HEK293 (cell line): ENCODE measurements at regions not wholly inside any gene's neighbourhood (a gene's known extent, or its start where the extent isn't known, plus 50 kb on each side); places are given as distances from the start of the nearest gene placed in this dataset.

Experiments used
- CTCF ChIA-PET: fragments of 350-600 bp; formaldehyde crosslinking; extraction: SDS; loops from one replicate; lab custom pipeline; 2021; ENCODE audit warnings: antibody characterized with exemption; lab: Yijun Ruan, JAX
- POLR2A ChIA-PET: fragments of 300-600 bp; formaldehyde crosslinking; extraction: SDS; loops from one replicate; lab custom pipeline; 2020; ENCODE audit warnings: antibody characterized with exemption, inconsistent platforms; lab: Yijun Ruan, JAX
- H3K27ac ChIP-seq: fragments of 200-500 bp; sonication (Bioruptor generic); 2 replicates; pipeline ENCODE4 v1.5.1; 2014; ENCODE audit warnings: low read depth, low read length, control low read depth, inconsistent platforms; ENCODE audit errors: extremely low read depth
- H3K36me3 ChIP-seq, 2 experiments: fragments of 200-500 bp in 1 of 2; sonication (Bioruptor generic) in 1 of 2; 1 replicate in 1 of 2; 2 replicates in 1 of 2; pipeline ENCODE4 v1.5.1; 2014 to 2017; ENCODE audit warnings: inconsistent platforms in 2 of 2, low read length in 2 of 2; ENCODE audit not compliant: control insufficient read depth in 2 of 2, insufficient read depth in 1 of 2
- H3K4me1 ChIP-seq: fragments of 200-500 bp; sonication (Bioruptor generic); 2 replicates; pipeline ENCODE4 v1.5.1; 2014; ENCODE audit warnings: mild to moderate bottlenecking, low read length, inconsistent platforms; ENCODE audit not compliant: control insufficient read depth, insufficient read depth
- H3K4me3 ChIP-seq: 2 replicates; pipeline ENCODE4 v1.5.1; 2011; ENCODE audit warnings: low read depth, mild to moderate bottlenecking, control low read depth, low read length, moderate library complexity
- H3K9me3 ChIP-seq: fragments of 200-500 bp; sonication (Bioruptor generic); 2 replicates; pipeline ENCODE4 v1.5.1; 2014; ENCODE audit warnings: low read depth, low read length, inconsistent platforms; ENCODE audit not compliant: control insufficient read depth, insufficient read depth
- KLF10 ChIP-seq: fragments of 450-650 bp; IDR thresholded peaks from 2 replicates; pipeline ENCODE4 v1.5.1; 2018; ENCODE audit warnings: missing biosample characterization, mild to moderate bottlenecking, missing genetic modification characterization
- OVOL3 ChIP-seq: fragments of 450-650 bp; formaldehyde crosslinking; IDR thresholded peaks from 2 replicates; pipeline ENCODE4 v1.5.1; 2016; ENCODE audit warnings: missing biosample characterization, missing genetic modification characterization
- PATZ1 ChIP-seq: fragments of 450-650 bp; formaldehyde crosslinking; IDR thresholded peaks from 2 replicates; pipeline ENCODE4 v1.5.1; 2016; ENCODE audit warnings: missing biosample characterization, missing genetic modification characterization
- PRDM10 ChIP-seq: fragments of 450-650 bp; formaldehyde crosslinking; IDR thresholded peaks from 2 replicates; pipeline ENCODE4 v1.5.1; 2016; ENCODE audit warnings: missing biosample characterization, missing genetic modification characterization
- RBAK ChIP-seq: fragments of 450-650 bp; formaldehyde crosslinking; IDR thresholded peaks from 2 replicates; pipeline ENCODE4 v1.5.1; 2016; ENCODE audit warnings: missing biosample characterization, missing genetic modification characterization
- REPIN1 ChIP-seq: fragments of 450-650 bp; formaldehyde crosslinking; IDR thresholded peaks from 2 replicates; pipeline ENCODE4 v1.5.1; 2017; ENCODE audit warnings: missing biosample characterization, missing genetic modification characterization, low read depth
- WT1 ChIP-seq: fragments of 450-650 bp; formaldehyde crosslinking; IDR thresholded peaks from 2 replicates; pipeline ENCODE4 v1.5.1; 2016; ENCODE audit warnings: missing biosample characterization, missing genetic modification characterization
- ZFP3 ChIP-seq: fragments of 450-650 bp; formaldehyde crosslinking; IDR thresholded peaks from 2 replicates; pipeline ENCODE4 v1.5.1; 2016; ENCODE audit warnings: low read depth, missing biosample characterization, missing genetic modification characterization
- ZNF133 ChIP-seq: fragments of 450-650 bp; formaldehyde crosslinking; IDR thresholded peaks from 2 replicates; pipeline ENCODE4 v1.5.1; 2016; ENCODE audit warnings: missing biosample characterization, missing genetic modification characterization
- ZNF146 ChIP-seq: fragments of 450-650 bp; formaldehyde crosslinking; IDR thresholded peaks from 2 replicates; pipeline ENCODE4 v1.5.1; 2016; ENCODE audit warnings: missing biosample characterization, missing genetic modification characterization
- ZNF169 ChIP-seq: fragments of 450-650 bp; formaldehyde crosslinking; IDR thresholded peaks from 2 replicates; pipeline ENCODE4 v1.5.1; 2016; ENCODE audit warnings: missing biosample characterization, missing genetic modification characterization
- ZNF335 ChIP-seq: fragments of 450-650 bp; formaldehyde crosslinking; conservative IDR thresholded peaks from 2 replicates; pipeline ENCODE4 v1.5.1; 2016; ENCODE audit warnings: missing biosample characterization, missing genetic modification characterization
- ZNF350 ChIP-seq: fragments of 450-650 bp; formaldehyde crosslinking; IDR thresholded peaks from 2 replicates; pipeline ENCODE4 v1.5.0; 2017; ENCODE audit warnings: missing biosample characterization, mild to moderate bottlenecking, missing genetic modification characterization
- ZNF37A ChIP-seq: fragments of 450-650 bp; IDR thresholded peaks from 2 replicates; pipeline ENCODE4 v1.5.1; 2018; ENCODE audit warnings: missing biosample characterization, missing genetic modification characterization
- ZNF391 ChIP-seq: fragments of 450-650 bp; formaldehyde crosslinking; IDR thresholded peaks from 2 replicates; pipeline ENCODE4 v1.5.1; 2016; ENCODE audit warnings: low read depth, missing biosample characterization, missing genetic modification characterization, borderline replicate concordance
- ZNF548 ChIP-seq: fragments of 450-650 bp; formaldehyde crosslinking; IDR thresholded peaks from 2 replicates; pipeline ENCODE4 v1.5.1; 2016; ENCODE audit warnings: missing biosample characterization, missing genetic modification characterization
- ZNF645 ChIP-seq: fragments of 450-650 bp; formaldehyde crosslinking; IDR thresholded peaks from 2 replicates; pipeline ENCODE4; 2016; ENCODE audit warnings: missing biosample characterization, missing genetic modification characterization
- TF ChIP-seq, protein P1 (sequence below): fragments of 450-650 bp; formaldehyde crosslinking; IDR thresholded peaks from 2 replicates; pipeline ENCODE4 v1.5.1; 2016; ENCODE audit warnings: missing biosample characterization, missing genetic modification characterization
- TF ChIP-seq, protein P2 (sequence below): fragments of 450-650 bp; formaldehyde crosslinking; IDR thresholded peaks from 2 replicates; pipeline ENCODE4 v1.5.1; 2016; ENCODE audit warnings: missing biosample characterization, missing genetic modification characterization
- TF ChIP-seq, protein P3 (sequence below): fragments of 450-650 bp; formaldehyde crosslinking; IDR thresholded peaks from 2 replicates; pipeline ENCODE4 v1.5.1; 2016; ENCODE audit warnings: missing biosample characterization, missing genetic modification characterization

DNA sequence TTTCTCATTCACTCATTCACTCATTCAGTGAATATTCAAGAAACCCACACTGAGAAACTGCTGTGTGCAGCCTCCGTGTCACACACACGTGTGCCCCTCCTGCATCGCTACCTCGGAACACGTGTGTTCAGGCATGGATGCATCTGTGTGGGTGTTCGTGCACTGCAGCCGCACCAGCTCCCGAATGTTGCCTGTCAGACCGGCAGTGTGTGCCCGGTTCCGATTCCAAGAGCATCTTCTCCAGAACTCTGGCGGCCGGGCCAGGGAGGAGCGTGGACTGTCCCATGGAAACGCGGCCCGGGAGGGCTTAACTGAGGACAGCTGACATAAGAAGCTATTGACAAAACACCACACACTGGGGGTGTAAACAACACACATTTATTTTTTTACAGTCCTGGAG lies 216.0 kb downstream of the DLL1 start:
- CTCF ChIA-PET = no interaction called here

DNA sequence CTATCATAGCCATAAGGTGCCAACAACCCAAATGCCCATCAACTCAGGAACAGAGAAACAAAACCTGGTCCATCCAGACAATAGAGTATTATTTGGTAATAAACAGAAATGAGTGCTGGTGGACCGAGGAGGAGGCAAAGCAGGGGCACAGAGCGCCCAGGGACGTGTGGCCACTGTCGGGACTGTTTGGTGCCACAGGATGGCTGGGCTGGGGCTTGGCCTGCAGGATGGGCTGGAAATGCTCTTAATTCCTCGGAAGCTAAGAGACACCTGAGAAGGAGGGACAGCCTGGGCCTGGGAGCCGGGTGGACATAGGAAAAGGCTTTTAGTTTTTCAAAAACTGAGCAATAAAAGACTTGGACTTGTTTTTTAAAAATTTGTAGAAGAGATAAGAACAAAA lies 216.4 kb downstream of the DLL1 start:
- H3K36me3 ChIP-seq = no peaks in the 10 kb centered on the region
- no peaks in the 10 kb centered on the region for H3K9me3 ChIP-seq
- H3K27ac ChIP-seq = no peak overlapping the region
- ChIA-PET CTCF (interaction anchor here (0.6 kb wide), 1 partner anchor 128 kb away, joined by 3 read pairs; no protein-coding TSS in a partner anchor), POLR2A (no interaction called here)
- H3K4me1 ChIP-seq = no peaks in the 10 kb centered on the region
- H3K4me3 ChIP-seq = no peak overlapping the region
- TF ChIP-seq ZFP3 (no peak), KLF10 (tag by site-specific recombination) (no peak), ZNF548 (no peak), PATZ1 (tag by site-specific recombination) (no peak), WT1 (tag by site-specific recombination) (no peak), ZNF335 (no peak), ZNF146 (no peak), ZNF37A (no peak)
- TF ChIP-seq, protein P1, sequence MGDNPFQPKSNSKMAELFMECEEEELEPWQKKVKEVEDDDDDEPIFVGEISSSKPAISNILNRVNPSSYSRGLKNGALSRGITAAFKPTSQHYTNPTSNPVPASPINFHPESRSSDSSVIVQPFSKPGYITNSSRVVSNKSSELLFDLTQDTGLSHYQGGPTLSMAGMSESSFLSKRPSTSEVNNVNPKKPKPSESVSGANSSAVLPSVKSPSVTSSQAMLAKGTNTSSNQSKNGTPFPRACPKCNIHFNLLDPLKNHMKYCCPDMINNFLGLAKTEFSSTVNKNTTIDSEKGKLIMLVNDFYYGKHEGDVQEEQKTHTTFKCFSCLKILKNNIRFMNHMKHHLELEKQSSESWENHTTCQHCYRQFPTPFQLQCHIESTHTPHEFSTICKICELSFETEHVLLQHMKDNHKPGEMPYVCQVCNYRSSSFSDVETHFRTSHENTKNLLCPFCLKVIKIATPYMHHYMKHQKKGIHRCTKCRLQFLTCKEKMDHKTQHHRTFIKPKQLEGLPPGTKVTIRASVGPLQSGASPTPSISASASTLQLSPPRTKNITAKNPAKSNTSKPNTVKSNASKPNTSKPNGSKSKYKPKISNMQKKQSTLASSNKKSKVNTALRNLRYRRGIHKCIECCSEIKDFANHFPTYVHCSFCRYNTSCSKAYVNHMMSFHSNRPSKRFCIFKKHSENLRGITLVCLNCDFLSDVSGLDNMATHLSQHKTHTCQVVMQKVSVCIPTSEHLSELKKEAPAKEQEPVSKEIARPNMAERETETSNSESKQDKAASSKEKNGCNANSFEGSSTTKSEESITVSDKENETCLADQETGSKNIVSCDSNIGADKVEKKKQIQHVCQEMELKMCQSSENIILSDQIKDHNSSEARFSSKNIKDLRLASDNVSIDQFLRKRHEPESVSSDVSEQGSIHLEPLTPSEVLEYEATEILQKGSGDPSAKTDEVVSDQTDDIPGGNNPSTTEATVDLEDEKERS = no peak
- TF ChIP-seq, protein P2, sequence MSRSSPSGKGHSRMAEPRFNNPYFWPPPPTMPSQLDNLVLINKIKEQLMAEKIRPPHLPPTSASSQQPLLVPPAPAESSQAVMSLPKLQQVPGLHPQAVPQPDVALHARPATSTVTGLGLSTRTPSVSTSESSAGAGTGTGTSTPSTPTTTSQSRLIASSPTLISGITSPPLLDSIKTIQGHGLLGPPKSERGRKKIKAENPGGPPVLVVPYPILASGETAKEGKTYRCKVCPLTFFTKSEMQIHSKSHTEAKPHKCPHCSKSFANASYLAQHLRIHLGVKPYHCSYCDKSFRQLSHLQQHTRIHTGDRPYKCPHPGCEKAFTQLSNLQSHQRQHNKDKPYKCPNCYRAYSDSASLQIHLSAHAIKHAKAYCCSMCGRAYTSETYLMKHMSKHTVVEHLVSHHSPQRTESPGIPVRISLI (tag by site-specific recombination) = no peak
- TF ChIP-seq, protein P3, sequence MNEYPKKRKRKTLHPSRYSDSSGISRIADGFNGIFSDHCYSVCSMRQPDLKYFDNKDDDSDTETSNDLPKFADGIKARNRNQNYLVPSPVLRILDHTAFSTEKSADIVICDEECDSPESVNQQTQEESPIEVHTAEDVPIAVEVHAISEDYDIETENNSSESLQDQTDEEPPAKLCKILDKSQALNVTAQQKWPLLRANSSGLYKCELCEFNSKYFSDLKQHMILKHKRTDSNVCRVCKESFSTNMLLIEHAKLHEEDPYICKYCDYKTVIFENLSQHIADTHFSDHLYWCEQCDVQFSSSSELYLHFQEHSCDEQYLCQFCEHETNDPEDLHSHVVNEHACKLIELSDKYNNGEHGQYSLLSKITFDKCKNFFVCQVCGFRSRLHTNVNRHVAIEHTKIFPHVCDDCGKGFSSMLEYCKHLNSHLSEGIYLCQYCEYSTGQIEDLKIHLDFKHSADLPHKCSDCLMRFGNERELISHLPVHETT (tag by site-specific recombination) = no peak

More for the DNA sequence above, 216.0 kb downstream of the DLL1 start:
- Histone ChIP-seq H3K36me3 (no peaks in the 10 kb centered on the region), H3K9me3 (no peaks in the 10 kb centered on the region), H3K4me3 (no peak overlapping the region)
- TF ChIP-seq ZNF645 (tag by site-specific recombination) (no peak), REPIN1 (tag by site-specific recombination) (no peak), ZNF350 (tag by site-specific recombination) (no peak), ZNF133 (tag by site-specific recombination) (no peak), PRDM10 (tag by site-specific recombination) (no peak), KLF10 (tag by site-specific recombination) (no peak), OVOL3 (tag by site-specific recombination) (no peak), RBAK (tag by site-specific recombination) (no peak), ZNF169 (tag by site-specific recombination) (no peak), ZNF391 (tag by site-specific recombination) (no peak)
- TF ChIP-seq, all 188 proteins: peak for 0
- no peak overlapping the region for H3K27ac ChIP-seq
- POLR2A ChIA-PET = no interaction called here
- no peaks in the 10 kb centered on the region for H3K4me1 ChIP-seq
